HEK293 (cell line): ENCODE measurements at regions not wholly inside any gene's neighbourhood (a gene's known extent, or its start where the extent isn't known, plus 50 kb on each side); places are given as distances from the start of the nearest gene placed in this dataset.
"Not testable (repeated sequence)": the region's sequence is repeated elsewhere in the genome, so short reads cannot be mapped to it uniquely, and the experiment has no call there.

ENCODE experiments used
- CTCF ChIP-seq: fragments of 450-650 bp; formaldehyde crosslinking; IDR thresholded peaks from 2 replicates; pipeline ENCODE4 v1.5.1; 2016; ENCODE audit warnings: missing biosample characterization, missing genetic modification characterization
- KLF16 ChIP-seq: fragments of 450-650 bp; formaldehyde crosslinking; IDR thresholded peaks from 2 replicates; pipeline ENCODE4 v1.5.1; 2017; ENCODE audit warnings: missing biosample characterization, missing genetic modification characterization
- YY1 ChIP-seq: fragments of 450-650 bp; formaldehyde crosslinking; IDR thresholded peaks from 2 replicates; pipeline ENCODE4 v1.5.1; 2018; ENCODE audit warnings: missing biosample characterization, missing genetic modification characterization
- ZFP41 ChIP-seq: fragments of 450-650 bp; formaldehyde crosslinking; IDR thresholded peaks from 2 replicates; pipeline ENCODE4 v1.5.1; 2016; ENCODE audit warnings: missing biosample characterization, missing genetic modification characterization, borderline replicate concordance
- ZNF202 ChIP-seq: fragments of 450-650 bp; formaldehyde crosslinking; IDR thresholded peaks from 2 replicates; pipeline ENCODE4 v1.5.1; 2016; ENCODE audit warnings: missing biosample characterization, missing genetic modification characterization, borderline replicate concordance
- ZNF274 ChIP-seq, 2 experiments: fragments of 200-500 bp in 1 of 2; fragments of 450-650 bp in 1 of 2; sonication (Bioruptor generic) in 1 of 2; formaldehyde crosslinking in 1 of 2; IDR thresholded peaks; 2 replicates each; pipeline versions ENCODE4 v1.5.1 to v1.6.1; 2014 to 2016; ENCODE audit warnings: borderline replicate concordance in 1 of 2, inconsistent platforms in 1 of 2, low read length in 1 of 2, missing biosample characterization in 1 of 2, missing genetic modification characterization in 1 of 2
- ZNF335 ChIP-seq: fragments of 450-650 bp; formaldehyde crosslinking; conservative IDR thresholded peaks from 2 replicates; pipeline ENCODE4 v1.5.1; 2016; ENCODE audit warnings: missing biosample characterization, missing genetic modification characterization
- ZNF561 ChIP-seq: fragments of 450-650 bp; IDR thresholded peaks from 2 replicates; pipeline ENCODE4 v1.5.1; 2018; ENCODE audit warnings: missing biosample characterization, missing genetic modification characterization, borderline replicate concordance
- ZNF658 ChIP-seq: fragments of 450-650 bp; formaldehyde crosslinking; IDR thresholded peaks from 2 replicates; pipeline ENCODE4; 2016; ENCODE audit warnings: missing biosample characterization, missing genetic modification characterization
- TF ChIP-seq, protein P1 (sequence below): fragments of 450-650 bp; formaldehyde crosslinking; IDR thresholded peaks from 2 replicates; pipeline ENCODE4 v1.5.1; 2016; ENCODE audit warnings: missing biosample characterization, missing genetic modification characterization
- TF ChIP-seq, protein P2 (sequence below): fragments of 450-650 bp; formaldehyde crosslinking; IDR thresholded peaks from 2 replicates; pipeline ENCODE4 v1.5.1; 2017; ENCODE audit warnings: missing biosample characterization, missing genetic modification characterization
- TF ChIP-seq, protein P3 (sequence below): fragments of 450-650 bp; formaldehyde crosslinking; optimal IDR thresholded peaks from 2 replicates; pipeline ENCODE3; 2016; ENCODE audit warnings: missing biosample characterization, mild to moderate bottlenecking, missing genetic modification characterization
- TF ChIP-seq, protein P4 (sequence below): fragments of 450-650 bp; formaldehyde crosslinking; IDR thresholded peaks from 2 replicates; pipeline ENCODE4 v1.5.1; 2016; ENCODE audit warnings: missing biosample characterization, missing genetic modification characterization

DNA sequence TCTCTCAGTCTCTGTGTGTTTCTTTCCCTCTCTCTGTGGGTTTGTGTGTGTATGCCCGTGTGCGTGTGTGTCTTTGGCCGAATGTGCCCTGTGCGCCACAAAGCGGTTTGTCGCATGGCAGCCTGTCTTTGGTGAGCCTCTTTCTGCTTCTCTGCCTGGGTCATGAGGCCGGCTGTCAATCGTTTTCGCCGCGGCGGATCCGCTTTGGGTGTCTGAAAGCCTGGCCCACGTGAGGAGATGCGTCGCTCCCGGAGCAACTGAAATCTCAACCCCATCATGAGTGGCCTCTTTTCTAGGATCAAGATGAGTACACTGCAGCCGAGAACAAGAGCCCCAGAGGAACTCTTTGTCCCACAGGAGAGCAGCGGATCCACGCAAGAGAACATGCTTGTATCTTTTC is 98.6 kb upstream of the FOXD4L5 start:
- TF ChIP-seq ZNF561 (tag by site-specific recombination); CTCF; YY1; ZNF274 (IDR thresholded peaks at IDR 0.05; ENCODE audit: low read length); ZNF274 (tag by site-specific recombination; IDR thresholded peaks at IDR 0.05; ENCODE audit: borderline replicate concordance); ZFP41 (tag by site-specific recombination); KLF16; ZNF658; ZNF335 (tag by site-specific recombination); ZNF202 (tag by site-specific recombination): not testable (repeated sequence)
- TF ChIP-seq, protein P1, sequence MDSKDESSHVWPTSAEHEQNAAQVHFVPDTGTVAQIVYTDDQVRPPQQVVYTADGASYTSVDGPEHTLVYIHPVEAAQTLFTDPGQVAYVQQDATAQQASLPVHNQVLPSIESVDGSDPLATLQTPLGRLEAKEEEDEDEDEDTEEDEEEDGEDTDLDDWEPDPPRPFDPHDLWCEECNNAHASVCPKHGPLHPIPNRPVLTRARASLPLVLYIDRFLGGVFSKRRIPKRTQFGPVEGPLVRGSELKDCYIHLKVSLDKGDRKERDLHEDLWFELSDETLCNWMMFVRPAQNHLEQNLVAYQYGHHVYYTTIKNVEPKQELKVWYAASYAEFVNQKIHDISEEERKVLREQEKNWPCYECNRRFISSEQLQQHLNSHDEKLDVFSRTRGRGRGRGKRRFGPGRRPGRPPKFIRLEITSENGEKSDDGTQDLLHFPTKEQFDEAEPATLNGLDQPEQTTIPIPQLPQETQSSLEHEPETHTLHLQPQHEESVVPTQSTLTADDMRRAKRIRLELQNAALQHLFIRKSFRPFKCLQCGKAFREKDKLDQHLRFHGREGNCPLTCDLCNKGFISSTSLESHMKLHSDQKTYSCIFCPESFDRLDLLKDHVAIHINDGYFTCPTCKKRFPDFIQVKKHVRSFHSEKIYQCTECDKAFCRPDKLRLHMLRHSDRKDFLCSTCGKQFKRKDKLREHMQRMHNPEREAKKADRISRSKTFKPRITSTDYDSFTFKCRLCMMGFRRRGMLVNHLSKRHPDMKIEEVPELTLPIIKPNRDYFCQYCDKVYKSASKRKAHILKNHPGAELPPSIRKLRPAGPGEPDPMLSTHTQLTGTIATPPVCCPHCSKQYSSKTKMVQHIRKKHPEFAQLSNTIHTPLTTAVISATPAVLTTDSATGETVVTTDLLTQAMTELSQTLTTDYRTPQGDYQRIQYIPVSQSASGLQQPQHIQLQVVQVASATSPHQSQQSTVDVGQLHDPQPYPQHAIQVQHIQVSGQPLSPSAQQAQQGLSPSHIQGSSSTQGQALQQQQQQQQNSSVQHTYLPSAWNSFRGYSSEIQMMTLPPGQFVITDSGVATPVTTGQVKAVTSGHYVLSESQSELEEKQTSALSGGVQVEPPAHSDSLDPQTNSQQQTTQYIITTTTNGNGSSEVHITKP (tag by site-specific recombination), result not testable (repeated sequence)
- TF ChIP-seq, protein P2, sequence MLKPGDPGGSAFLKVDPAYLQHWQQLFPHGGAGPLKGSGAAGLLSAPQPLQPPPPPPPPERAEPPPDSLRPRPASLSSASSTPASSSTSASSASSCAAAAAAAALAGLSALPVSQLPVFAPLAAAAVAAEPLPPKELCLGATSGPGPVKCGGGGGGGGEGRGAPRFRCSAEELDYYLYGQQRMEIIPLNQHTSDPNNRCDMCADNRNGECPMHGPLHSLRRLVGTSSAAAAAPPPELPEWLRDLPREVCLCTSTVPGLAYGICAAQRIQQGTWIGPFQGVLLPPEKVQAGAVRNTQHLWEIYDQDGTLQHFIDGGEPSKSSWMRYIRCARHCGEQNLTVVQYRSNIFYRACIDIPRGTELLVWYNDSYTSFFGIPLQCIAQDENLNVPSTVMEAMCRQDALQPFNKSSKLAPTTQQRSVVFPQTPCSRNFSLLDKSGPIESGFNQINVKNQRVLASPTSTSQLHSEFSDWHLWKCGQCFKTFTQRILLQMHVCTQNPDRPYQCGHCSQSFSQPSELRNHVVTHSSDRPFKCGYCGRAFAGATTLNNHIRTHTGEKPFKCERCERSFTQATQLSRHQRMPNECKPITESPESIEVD (tag by site-specific recombination), result not testable (repeated sequence)
- TF ChIP-seq, protein P3, sequence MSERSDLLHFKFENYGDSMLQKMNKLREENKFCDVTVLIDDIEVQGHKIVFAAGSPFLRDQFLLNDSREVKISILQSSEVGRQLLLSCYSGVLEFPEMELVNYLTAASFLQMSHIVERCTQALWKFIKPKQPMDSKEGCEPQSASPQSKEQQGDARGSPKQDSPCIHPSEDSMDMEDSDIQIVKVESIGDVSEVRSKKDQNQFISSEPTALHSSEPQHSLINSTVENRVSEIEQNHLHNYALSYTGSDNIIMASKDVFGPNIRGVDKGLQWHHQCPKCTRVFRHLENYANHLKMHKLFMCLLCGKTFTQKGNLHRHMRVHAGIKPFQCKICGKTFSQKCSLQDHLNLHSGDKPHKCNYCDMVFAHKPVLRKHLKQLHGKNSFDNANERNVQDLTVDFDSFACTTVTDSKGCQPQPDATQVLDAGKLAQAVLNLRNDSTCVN, result not testable (repeated sequence)
- TF ChIP-seq, protein P4, sequence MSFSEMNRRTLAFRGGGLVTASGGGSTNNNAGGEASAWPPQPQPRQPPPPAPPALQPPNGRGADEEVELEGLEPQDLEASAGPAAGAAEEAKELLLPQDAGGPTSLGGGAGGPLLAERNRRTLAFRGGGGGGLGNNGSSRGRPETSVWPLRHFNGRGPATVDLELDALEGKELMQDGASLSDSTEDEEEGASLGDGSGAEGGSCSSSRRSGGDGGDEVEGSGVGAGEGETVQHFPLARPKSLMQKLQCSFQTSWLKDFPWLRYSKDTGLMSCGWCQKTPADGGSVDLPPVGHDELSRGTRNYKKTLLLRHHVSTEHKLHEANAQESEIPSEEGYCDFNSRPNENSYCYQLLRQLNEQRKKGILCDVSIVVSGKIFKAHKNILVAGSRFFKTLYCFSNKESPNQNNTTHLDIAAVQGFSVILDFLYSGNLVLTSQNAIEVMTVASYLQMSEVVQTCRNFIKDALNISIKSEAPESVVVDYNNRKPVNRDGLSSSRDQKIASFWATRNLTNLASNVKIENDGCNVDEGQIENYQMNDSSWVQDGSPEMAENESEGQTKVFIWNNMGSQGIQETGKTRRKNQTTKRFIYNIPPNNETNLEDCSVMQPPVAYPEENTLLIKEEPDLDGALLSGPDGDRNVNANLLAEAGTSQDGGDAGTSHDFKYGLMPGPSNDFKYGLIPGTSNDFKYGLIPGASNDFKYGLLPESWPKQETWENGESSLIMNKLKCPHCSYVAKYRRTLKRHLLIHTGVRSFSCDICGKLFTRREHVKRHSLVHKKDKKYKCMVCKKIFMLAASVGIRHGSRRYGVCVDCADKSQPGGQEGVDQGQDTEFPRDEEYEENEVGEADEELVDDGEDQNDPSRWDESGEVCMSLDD (tag by site-specific recombination), result not testable (repeated sequence)
